ENCODE measurements at regions not wholly inside any gene's neighbourhood (a gene's known extent, or its start where the extent isn't known, plus 50 kb on each side); places are given as distances from the start of the nearest gene placed in this dataset.

DNA sequence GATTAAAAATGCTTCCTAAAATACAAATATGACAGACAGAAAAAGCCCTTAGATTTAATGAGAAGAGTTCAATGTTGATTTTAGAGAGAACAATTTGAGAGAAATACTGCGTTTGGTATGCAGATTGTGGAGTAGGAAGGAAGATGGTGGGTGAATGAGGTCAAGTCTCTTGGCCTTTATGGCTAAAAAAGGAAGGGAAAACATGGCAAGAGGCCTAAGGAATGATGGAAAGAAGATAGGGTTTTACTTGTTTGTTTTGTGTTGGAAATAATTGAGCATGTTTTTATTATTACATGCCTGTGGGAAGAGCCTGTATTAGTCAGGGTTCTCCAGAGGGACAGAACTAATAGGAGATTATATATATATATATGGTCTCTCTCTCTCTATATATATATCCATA is 318.1 kb downstream of the TRIB2 start:
- TF ChIP-seq REPIN1 (tag by site-specific recombination; IDR thresholded peaks at IDR 0.05; ENCODE audit: low read depth) (no peak), CTCF (tag by site-specific recombination; IDR thresholded peaks at IDR 0.05) (no peak), ZNF175 (tag by site-specific recombination; IDR thresholded peaks at IDR 0.05) (no peak), RBAK (tag by site-specific recombination; IDR thresholded peaks at IDR 0.05) (no peak), REST (tag by site-specific recombination; IDR thresholded peaks at IDR 0.05) (no peak)
- TF ChIP-seq, protein P1, sequence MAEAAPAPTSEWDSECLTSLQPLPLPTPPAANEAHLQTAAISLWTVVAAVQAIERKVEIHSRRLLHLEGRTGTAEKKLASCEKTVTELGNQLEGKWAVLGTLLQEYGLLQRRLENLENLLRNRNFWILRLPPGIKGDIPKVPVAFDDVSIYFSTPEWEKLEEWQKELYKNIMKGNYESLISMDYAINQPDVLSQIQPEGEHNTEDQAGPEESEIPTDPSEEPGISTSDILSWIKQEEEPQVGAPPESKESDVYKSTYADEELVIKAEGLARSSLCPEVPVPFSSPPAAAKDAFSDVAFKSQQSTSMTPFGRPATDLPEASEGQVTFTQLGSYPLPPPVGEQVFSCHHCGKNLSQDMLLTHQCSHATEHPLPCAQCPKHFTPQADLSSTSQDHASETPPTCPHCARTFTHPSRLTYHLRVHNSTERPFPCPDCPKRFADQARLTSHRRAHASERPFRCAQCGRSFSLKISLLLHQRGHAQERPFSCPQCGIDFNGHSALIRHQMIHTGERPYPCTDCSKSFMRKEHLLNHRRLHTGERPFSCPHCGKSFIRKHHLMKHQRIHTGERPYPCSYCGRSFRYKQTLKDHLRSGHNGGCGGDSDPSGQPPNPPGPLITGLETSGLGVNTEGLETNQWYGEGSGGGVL (tag by site-specific recombination; IDR thresholded peaks at IDR 0.05) = no peak
